GM12874 (cell line): ENCODE measurements at regions not wholly inside any gene's neighbourhood (a gene's known extent, or its start where the extent isn't known, plus 50 kb on each side); places are given as distances from the start of the nearest gene placed in this dataset.

Experiments
- CTCF ChIP-seq: IDR thresholded peaks from 2 replicates; pipeline ENCODE4 v1.5.1; 2011; ENCODE audit warnings: low read depth, mild to moderate bottlenecking, control low read depth, low read length, moderate library complexity; ENCODE audit not compliant: insufficient read depth

- TF ChIP-seq CTCF: no peak
Observed at GRCh38 chr2:236985761-236986339, 99.8 kb upstream of the COPS8 start.

- no peak for TF ChIP-seq CTCF
Observed at GRCh38 chr2:236986524-236987330, 99.0 kb upstream of the COPS8 start.

GRCh38 chr2:236988216-236988615 lies 97.5 kb upstream of the COPS8 start:
- no peak for TF ChIP-seq CTCF

GRCh38 chr2:236988690-236989624 lies 96.7 kb upstream of the COPS8 start:
- TF ChIP-seq CTCF: no peak

- no peak for TF ChIP-seq CTCF
Observed at GRCh38 chr2:236990552-236990951, 95.1 kb upstream of the COPS8 start.

GRCh38 chr2:236991874-236992273 lies 93.8 kb upstream of the COPS8 start:
- TF ChIP-seq CTCF: no peak

GRCh38 chr2:236993286-236993685 lies 92.4 kb upstream of the COPS8 start:
- no peak for TF ChIP-seq CTCF
